NT2/D1 (cell line): ENCODE measurements at regions not wholly inside any gene's neighbourhood (a gene's known extent, or its start where the extent isn't known, plus 50 kb on each side); places are given as distances from the start of the nearest gene placed in this dataset.

Source experiments
- SUZ12 ChIP-seq: IDR thresholded peaks from 2 replicates; pipeline ENCODE4 v1.6.1; 2011; ENCODE audit not compliant: insufficient read length, insufficient read depth; ENCODE audit errors: extremely low read depth
- YY1 ChIP-seq: IDR thresholded peaks from 2 replicates; pipeline ENCODE4 v1.6.1; 2011; ENCODE audit not compliant: insufficient read length, insufficient read depth
- ZNF274 ChIP-seq: IDR thresholded peaks from 2 replicates; pipeline ENCODE4 v1.6.1; 2011; ENCODE audit warnings: mild to moderate bottlenecking, low read depth, low read length

DNA sequence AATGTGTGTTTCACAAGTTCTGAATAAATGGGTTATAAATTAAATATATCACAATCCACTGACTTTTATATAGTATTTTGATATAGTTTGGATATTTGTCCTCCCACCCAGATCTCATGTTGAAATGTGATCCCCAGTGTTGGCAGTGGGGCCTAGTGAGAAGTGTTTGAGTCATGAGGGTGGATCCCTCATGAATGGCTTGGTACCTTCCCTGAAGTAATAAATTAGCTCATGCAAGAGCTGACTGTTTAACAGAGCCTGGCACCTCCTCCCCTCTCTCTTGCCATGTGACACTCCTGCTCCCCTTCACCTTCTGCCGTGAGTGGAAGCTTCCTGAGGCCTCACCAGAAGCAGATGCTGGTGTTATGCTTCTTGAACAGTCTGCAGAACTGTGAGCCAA, 127.9 kb upstream of the PALM2AKAP2 start:
- no peak for TF ChIP-seq YY1
- TF ChIP-seq ZNF274 = no peak
- no peak for TF ChIP-seq SUZ12
